ENCODE measurements at regions not wholly inside any gene's neighbourhood (a gene's known extent, or its start where the extent isn't known, plus 50 kb on each side); places are given as distances from the start of the nearest gene placed in this dataset.
"Not testable (repeated sequence)": the region's sequence is repeated elsewhere in the genome, so short reads cannot be mapped to it uniquely, and the experiment has no call there.

- DNase-seq (ENCODE audit: low read depth in 2 of 2) = no peak
Observed at GRCh38 chr2:13858626-13859025, 773.9 kb upstream of the LRATD1 start.

DNA sequence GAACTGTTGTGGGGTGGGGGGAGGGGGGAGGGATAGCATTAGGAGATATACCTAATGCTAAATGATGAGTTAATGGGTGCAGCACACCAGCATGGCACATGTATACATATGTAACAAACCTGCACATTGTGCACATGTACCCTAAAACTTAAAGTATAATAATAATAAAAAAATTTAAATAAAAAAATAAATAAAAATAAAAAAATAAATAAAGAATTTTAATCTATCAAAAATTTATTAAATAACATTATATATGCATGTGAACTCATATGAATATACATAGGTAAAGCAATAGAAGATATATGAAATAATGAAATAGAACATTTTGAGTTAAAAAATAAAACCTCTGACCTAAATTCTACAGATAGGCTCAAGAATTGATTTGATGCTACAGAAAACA, 764.2 kb upstream of the LRATD1 start:
- not testable (repeated sequence) for DNase-seq (ENCODE audit: low read depth in 2 of 2)

- DNase-seq (ENCODE audit: low read depth in 2 of 2) = no peak
Observed at GRCh38 chr2:13876491-13877037, 756.0 kb upstream of the LRATD1 start.

- DNase-seq (ENCODE audit: low read depth in 2 of 2) = no peak
Observed at GRCh38 chr2:13877571-13877970, 754.9 kb upstream of the LRATD1 start.

- no peak for DNase-seq (ENCODE audit: low read depth in 2 of 2)
Observed at GRCh38 chr2:13884291-13884976, 748.1 kb upstream of the LRATD1 start.

DNA sequence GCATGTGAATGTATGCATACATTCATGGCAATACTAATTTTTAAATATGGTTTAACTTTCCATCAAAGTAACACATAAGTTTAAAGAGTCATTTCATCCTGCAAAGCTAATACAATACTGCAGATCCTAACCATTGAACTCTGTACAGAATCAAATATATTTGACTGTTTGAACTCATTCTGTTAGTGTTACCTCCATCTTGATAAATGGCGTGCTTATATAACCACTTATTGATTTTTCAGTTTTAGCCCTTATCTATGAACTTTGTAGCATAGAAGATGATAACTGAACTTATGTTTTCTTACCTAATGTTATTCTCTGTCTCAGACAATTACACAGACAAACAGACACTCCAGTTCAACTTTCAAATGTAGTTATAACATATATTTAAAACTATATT, 731.0 kb upstream of the LRATD1 start:
- DNase-seq (ENCODE audit: low read depth in 2 of 2) = no peak

DNA sequence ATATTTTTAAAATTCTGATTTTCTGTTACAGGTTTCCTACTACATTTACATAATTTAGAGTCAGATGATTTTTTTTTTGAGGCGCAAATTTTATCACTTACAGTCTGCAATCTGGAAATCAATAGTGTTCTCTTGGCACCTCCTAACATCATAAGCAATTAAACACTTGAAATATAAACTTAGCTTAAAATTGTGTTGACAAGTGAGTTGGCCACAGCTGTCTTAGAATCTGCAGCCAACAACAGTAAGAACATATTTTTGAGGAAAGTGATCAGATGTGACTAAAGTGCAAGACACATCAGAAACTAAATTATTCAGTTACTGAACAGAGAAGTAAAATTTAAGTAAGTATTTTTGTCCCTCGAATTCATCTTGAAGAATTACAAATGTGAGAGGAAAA, 726.7 kb upstream of the LRATD1 start:
- DNase-seq (ENCODE audit: low read depth in 2 of 2) = no peak

- DNase-seq (ENCODE audit: low read depth in 2 of 2) = no peak
Observed at GRCh38 chr2:13916066-13916465, 716.5 kb upstream of the LRATD1 start.

DNA sequence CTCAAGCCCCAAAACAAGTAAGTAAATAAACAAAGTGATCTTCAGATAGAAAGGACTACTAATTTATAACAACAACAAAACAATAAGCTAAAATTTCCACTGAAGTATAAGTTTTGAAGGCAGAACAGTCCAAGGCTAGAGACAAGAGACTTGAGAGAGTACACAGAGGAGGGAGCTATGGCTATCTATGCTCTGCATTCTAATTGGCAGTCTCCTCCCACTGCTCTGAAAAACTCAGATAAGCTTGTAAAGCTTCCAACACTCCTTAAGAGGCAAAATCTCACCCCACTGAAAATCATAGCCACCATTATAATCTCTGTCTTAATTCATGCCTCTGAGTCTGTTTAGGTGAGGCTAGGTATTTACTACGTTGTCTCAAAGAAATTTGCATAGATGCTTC, 714.6 kb upstream of the LRATD1 start:
- no peak for DNase-seq (ENCODE audit: low read depth in 2 of 2)

- no peak for DNase-seq (ENCODE audit: low read depth in 2 of 2)
Observed at GRCh38 chr2:13919981-13920382, 712.5 kb upstream of the LRATD1 start.

GRCh38 chr2:13921245-13921644, 711.3 kb upstream of the LRATD1 start:
- no peak for DNase-seq (ENCODE audit: low read depth in 2 of 2)

DNA sequence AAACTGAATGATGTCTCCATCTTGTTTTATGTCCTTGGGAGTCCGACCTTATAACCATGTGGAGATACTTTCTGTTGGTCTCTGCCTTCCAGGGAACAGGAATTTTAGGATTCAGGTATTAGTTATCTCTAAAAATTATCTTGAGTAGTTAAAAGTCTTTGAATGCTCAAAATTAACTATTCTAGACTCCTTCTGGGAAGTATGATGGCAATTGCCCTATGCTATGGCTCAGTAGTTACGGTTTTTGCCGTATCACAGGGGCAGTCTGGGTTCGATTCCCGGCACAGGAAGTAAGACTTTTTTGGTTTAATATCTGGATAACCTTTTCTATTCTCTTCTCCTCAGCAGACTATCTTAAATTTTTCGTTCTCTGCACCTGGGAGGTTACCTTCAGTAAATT, 708.7 kb upstream of the LRATD1 start:
- no peak for DNase-seq (ENCODE audit: low read depth in 2 of 2)

- DNase-seq (ENCODE audit: low read depth in 2 of 2) = no peak
Observed at GRCh38 chr2:13942111-13942510, 690.4 kb upstream of the LRATD1 start.

GRCh38 chr2:13950761-13951160, 681.8 kb upstream of the LRATD1 start:
- DNase-seq (ENCODE audit: low read depth in 2 of 2) = no peak

DNA sequence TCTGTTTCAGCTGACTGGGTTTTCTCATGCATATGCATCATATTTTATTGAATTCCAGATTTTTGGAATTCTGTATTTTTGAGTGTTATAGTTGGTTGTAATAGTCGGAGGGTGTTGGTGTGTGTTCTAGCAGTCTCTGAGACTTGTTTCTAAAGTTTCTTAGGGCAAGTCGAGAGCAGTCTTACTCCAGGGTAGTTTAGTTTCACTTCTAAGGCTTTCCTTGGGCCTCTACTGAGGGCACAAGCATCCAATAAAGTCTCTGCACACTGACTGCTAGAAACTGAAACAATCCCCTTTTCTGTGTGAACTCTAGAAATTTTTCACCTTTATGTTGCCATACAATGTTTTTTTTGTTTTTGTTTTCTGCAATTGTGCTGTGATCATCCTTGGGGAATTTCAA, 663.7 kb upstream of the LRATD1 start:
- DNase-seq (ENCODE audit: low read depth in 2 of 2) = no peak

GRCh38 chr2:13986119-13986720, 646.3 kb upstream of the LRATD1 start:
- DNase-seq (ENCODE audit: low read depth in 2 of 2) = no peak

DNA sequence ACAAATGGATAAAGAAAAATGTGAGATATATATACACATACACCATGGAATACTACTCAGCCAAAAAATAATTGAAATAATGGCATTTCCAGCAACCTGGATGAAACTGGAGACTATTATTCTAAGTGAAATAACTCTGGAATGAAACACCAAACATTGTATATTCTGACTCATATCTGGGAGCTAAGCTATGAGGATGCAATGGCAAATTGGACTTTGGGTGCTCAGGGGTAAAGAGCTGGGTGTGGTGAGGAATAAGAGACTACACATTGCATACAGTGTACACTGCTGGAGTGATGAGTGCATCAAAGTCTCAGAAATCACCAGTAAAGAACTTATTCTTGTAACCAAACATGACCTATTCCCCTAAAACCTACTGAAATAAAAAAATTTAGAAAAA, 636.0 kb upstream of the LRATD1 start:
- no peak for DNase-seq (ENCODE audit: low read depth in 2 of 2)

GRCh38 chr2:14011190-14011589, 621.3 kb upstream of the LRATD1 start:
- no peak for DNase-seq (ENCODE audit: low read depth in 2 of 2)

DNA sequence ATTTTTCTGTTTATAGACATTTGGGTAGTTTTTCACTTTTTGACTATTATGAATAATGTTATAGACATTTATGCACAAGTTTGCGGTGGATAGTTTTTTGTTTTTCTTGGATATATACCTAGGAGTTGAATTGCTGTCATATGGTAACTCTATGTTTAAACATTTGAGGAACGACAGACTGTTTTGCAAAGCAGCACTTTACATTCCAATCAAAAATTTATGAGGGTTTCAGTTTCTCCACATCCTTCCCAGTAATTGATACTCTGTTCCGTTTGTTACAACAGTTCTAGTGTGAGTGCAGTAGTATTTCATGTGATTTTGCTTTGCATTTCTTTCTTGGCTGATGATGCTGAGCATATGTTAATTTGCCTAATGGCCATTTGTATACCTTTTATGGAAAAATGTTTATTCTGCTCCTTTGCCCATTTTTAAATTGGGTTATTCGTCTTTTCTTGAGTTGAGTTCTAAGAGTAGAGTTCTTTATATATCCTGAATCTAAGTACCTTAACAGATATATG, 617.3 kb upstream of the LRATD1 start:
- DNase-seq (ENCODE audit: low read depth in 2 of 2) = no peak

- no peak for DNase-seq (ENCODE audit: low read depth in 2 of 2)
Observed at GRCh38 chr2:14016289-14016955, 616.1 kb upstream of the LRATD1 start.

GRCh38 chr2:14018620-14019019, 613.9 kb upstream of the LRATD1 start:
- no peak for DNase-seq (ENCODE audit: low read depth in 2 of 2)

- no peak for DNase-seq (ENCODE audit: low read depth in 2 of 2)
Observed at GRCh38 chr2:14023558-14023957, 609.0 kb upstream of the LRATD1 start.

- no peak for DNase-seq (ENCODE audit: low read depth in 2 of 2)
Observed at GRCh38 chr2:14039134-14039533, 593.4 kb upstream of the LRATD1 start.
